DND-41 (cell line): ENCODE measurements at regions not wholly inside any gene's neighbourhood (a gene's known extent, or its start where the extent isn't known, plus 50 kb on each side); places are given as distances from the start of the nearest gene placed in this dataset.

Experiments
- CTCF ChIP-seq: IDR thresholded peaks from 2 replicates; pipeline ENCODE4 v1.5.1; 2012; ENCODE audit warnings: borderline replicate concordance, low read length, moderate library complexity, mild to moderate bottlenecking; ENCODE audit not compliant: poor library complexity, severe bottlenecking; ENCODE audit errors: extremely low read depth
- EZH2 ChIP-seq: IDR thresholded peaks from 3 replicates; pipeline ENCODE4 v1.6.1; 2012; ENCODE audit warnings: borderline replicate concordance, low read depth, mild to moderate bottlenecking, moderate library complexity, low read length, inconsistent platforms; ENCODE audit not compliant: severe bottlenecking

DNA sequence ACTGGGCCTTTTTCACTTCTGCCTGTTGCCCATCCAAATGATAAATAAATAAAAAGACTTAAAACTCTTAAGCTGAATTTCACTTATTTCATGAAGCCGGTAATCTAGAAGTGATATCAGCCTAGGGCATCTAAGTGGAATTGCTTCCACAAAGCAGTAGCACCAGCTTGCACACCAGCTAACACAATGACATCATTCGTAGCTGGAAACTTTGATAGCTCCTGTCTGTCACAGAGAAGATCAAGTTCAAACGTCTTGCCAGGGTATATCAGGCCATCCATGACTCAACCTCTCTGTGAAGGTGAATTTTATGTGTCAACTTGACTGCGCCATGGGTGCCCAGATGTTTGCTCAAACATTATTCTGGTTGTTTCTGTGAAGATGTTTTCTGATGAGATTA lies 161.7 kb upstream of the MYT1L start:
- TF ChIP-seq CTCF (no peak), EZH2 (no peak)
